GM12892 (cell line): ENCODE measurements at regions not wholly inside any gene's neighbourhood (a gene's known extent, or its start where the extent isn't known, plus 50 kb on each side); places are given as distances from the start of the nearest gene placed in this dataset.

ENCODE experiments used
- DNase-seq: peaks from one replicate; pipeline ENCODE4 v3.0.0; 2011; ENCODE audit not compliant: insufficient read length
- FAIRE-seq: peaks from 2 replicates; lab custom pipeline; 2011; peaks lifted over from hg19 to GRCh38; lab: Jason Lieb, UNC
- POLR2A ChIP-seq: IDR thresholded peaks from 2 replicates; pipeline ENCODE4 v1.6.1; 2011; ENCODE audit warnings: low read depth, low read length, control low read depth
- POLR2AphosphoS5 ChIP-seq: IDR thresholded peaks from 2 replicates; pipeline ENCODE4 v1.6.1; 2011; ENCODE audit warnings: low read depth, low read length, control low read depth
- TAF1 ChIP-seq: IDR thresholded peaks from 2 replicates; pipeline ENCODE4 v1.6.1; 2011; ENCODE audit warnings: low read depth, mild to moderate bottlenecking, control low read depth, low read length, borderline replicate concordance

- no peak for FAIRE-seq
- DNase-seq, result no peak
- no peak for TF ChIP-seq POLR2AphosphoS5
- no peak for TF ChIP-seq POLR2A
- TF ChIP-seq TAF1, result no peak
Measured at GRCh38 chr13:106691341-106691740, 123.4 kb upstream of the ARGLU1 start.

- TF ChIP-seq POLR2AphosphoS5 (no peak), TAF1 (no peak), POLR2A (no peak)
- DNase-seq (no peak), FAIRE-seq (no peak)
Measured at GRCh38 chr13:106690779-106691178, 122.8 kb upstream of the ARGLU1 start.

DNA sequence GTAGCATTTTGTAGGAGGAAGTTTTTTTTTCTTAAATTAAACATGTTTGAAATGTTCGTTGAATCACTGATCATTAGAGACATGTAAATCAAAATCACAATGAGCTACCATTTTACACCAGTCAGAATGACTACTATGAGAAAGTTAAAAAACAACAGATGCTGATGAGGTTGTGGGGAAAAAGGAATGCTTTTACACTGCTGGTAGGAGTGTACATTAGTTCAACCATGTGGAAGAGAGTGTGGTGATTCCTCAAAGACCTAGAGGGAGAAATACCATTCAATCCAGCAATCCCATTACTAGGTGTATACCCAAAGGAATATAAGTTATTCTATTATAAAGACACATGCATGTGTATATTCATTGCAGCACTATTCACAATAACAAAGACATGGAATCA lies 122.0 kb upstream of the ARGLU1 start:
- DNase-seq (no peak), FAIRE-seq (no peak)
- no peak for TF ChIP-seq TAF1
- no peak for TF ChIP-seq POLR2AphosphoS5

GRCh38 chr13:106688940-106689339 lies 121.0 kb upstream of the ARGLU1 start:
- no peak for FAIRE-seq
- TF ChIP-seq POLR2AphosphoS5 (no peak), POLR2A (no peak), TAF1 (no peak)

DNA sequence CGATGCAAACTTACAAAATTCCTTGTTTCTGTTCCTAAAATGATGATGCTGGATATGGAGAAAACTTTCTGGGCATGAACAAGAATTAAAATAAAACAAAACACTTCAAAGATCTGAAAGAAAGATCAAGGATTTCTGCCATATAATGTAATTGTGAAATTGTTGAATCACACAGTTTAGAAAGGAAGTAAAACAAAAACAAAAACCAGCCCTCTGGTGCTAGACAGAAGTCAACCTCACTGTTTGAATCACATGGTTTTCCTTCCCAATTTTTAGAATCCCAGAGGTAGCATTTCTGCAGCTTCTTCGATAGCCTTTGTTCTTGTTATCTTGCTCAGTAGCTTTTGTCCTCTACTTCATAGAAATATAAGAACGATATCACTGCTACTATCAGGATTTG lies 118.2 kb upstream of the ARGLU1 start:
- DNase-seq (no peak), FAIRE-seq (peak; percentile 5)
- no peak for TF ChIP-seq TAF1
- TF ChIP-seq POLR2AphosphoS5, result no peak
- no peak for TF ChIP-seq POLR2A

More at GRCh38 chr13:106688940-106689339, 121.0 kb upstream of the ARGLU1 start:
- DNase-seq, result no peak

GRCh38 chr13:106685143-106685542 lies 117.2 kb upstream of the ARGLU1 start:
- no peak for FAIRE-seq
- no peak for TF ChIP-seq TAF1
- TF ChIP-seq POLR2A, result no peak
- no peak for TF ChIP-seq POLR2AphosphoS5
- no peak for DNase-seq

GRCh38 chr13:106683918-106684317 lies 116.0 kb upstream of the ARGLU1 start:
- FAIRE-seq (no peak), DNase-seq (no peak)
- TF ChIP-seq POLR2AphosphoS5 (no peak), TAF1 (no peak)

- TF ChIP-seq POLR2AphosphoS5 (no peak), TAF1 (no peak), POLR2A (no peak)
- no peak for FAIRE-seq
Measured at GRCh38 chr13:106683179-106683578, 115.2 kb upstream of the ARGLU1 start.

DNA sequence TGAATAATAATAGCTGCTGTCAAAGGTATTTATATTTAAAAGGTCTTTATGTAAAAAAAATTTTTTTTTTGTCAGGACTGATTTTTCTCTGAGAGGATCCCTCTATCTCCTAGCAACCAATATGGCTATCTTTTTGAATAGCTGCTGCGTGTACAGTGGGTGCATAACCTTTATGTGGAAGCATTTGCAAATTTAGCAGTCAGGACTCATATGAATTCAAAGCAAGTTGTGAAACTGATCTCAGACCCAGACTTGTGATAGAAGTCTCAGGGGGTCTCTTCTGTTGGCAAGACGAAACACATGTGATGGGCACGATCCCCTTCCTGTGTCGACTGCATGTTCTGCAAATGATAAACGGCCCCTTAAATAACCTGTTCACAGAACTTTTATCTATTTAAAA lies 114.1 kb upstream of the ARGLU1 start:
- DNase-seq (no peak), FAIRE-seq (no peak)
- TF ChIP-seq TAF1, result no peak
- TF ChIP-seq POLR2AphosphoS5, result no peak
- TF ChIP-seq POLR2A, result no peak

More at GRCh38 chr13:106683179-106683578, 115.2 kb upstream of the ARGLU1 start:
- DNase-seq, result no peak

GRCh38 chr13:106681536-106681935 lies 113.6 kb upstream of the ARGLU1 start:
- TF ChIP-seq POLR2A (no peak), TAF1 (no peak), POLR2AphosphoS5 (no peak)
- FAIRE-seq, result no peak
- DNase-seq, result no peak

DNA sequence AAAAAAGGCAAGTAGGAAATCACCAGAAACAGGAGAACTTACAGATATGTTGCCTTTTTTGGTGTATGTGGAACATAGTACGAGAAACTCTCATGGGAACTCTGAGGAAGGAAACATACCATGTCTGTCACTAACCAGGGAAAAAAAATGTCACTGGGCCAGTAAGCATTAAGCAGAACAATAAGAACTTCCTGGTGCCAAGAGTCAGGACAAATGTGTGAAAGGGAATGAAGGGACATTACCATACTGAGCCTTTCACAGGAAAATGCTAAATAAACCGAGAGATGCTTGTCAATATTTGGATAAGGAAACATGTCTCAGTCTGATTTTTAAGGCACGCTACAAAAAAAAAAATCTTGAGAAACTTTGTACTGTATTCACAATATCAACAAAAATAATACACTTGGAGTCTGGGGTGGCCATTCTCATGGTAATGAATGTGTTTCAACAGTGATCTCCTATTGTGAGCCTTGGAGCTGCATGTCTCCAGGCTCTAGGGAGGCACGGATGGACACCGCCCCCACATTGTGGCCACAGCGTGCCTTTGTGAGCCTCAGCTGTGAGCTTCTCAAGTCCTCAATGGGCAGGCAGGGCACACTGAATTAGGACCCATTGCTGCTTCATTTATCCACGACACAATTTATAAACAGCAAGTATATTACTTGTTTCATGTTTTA lies 113.0 kb upstream of the ARGLU1 start:
- no peak for DNase-seq
- TF ChIP-seq TAF1, result no peak
- TF ChIP-seq POLR2A, result no peak
- no peak for TF ChIP-seq POLR2AphosphoS5
- FAIRE-seq, result no peak

DNA sequence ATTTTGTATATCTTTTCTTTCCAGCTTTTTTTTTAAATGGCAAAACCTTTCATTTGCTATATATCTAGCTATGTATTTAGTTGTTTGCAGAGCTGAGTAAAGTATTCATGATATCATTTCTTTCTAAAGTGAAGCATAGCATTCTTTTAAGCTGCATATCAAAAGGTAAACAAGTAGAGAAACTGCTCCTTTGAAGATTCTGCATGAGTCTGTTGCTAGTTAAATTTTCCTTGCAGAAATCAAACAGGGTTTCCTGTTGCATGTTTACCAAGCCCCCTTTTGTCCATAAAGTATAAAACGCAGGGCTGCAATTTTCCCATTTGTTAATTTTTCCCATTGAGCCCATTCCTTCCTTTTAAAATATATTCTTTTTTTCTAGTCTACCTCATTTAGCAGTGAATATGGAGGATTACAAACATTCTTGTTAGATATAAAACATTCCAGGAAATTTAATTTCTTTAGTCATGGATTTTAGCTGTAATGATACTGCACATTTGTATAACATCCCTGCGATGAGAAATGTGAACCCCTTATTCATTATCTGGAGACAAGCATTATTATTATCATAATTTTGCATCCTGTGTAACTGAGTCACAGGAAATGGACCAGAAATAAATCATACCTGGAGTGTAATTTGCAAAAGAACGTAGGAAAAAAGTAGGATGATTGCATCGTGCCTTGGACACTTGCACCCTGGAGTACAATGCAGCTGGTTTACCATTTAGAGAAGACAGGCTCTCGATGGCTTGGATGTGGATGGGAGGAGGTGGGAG lies 110.9 kb upstream of the ARGLU1 start:
- no peak for TF ChIP-seq TAF1
- TF ChIP-seq POLR2AphosphoS5, result no peak
- no peak for TF ChIP-seq POLR2A
- DNase-seq (no peak), FAIRE-seq (no peak)

DNA sequence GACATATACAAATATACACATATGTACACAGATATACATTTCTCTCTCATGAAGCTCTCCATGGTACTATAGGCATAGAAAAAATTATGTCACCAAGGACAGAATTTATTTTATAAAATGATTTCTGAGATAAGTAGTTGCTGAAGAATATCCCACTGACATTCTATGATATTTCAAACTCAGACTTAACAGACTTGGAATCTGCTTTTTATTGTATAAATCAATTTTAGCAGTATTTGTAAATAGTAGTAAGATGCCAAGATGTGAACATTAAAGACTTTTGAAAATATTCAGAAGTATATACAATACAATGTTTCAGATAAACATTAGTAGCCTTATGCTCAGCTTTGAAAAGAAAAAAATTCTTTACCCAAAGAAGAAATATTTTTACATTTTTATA lies 107.4 kb upstream of the ARGLU1 start:
- TF ChIP-seq TAF1 (no peak), POLR2AphosphoS5 (no peak), POLR2A (no peak)
- no peak for DNase-seq
- no peak for FAIRE-seq
